ENCODE measurements at regions not wholly inside any gene's neighbourhood (a gene's known extent, or its start where the extent isn't known, plus 50 kb on each side); places are given as distances from the start of the nearest gene placed in this dataset.

DNA sequence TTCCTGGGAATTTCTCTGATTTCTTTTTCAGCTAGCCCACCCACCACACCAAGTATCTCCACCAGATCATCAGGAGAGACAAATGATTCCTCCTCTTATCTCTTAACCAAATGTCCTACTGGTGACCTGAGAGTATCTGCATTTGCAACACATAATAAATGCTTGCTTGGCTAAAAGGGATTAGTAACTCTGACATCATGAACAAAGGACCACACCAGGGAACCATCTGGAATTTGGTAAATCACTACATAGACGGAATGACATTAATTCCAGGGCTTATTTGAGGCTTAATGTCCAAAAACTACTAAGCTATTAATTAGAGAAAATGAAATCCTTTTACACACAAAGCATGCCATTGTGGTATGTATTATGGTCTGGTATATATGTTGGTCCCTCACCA lies 139.0 kb downstream of the RAP2A start:
- peaks cover 1% of the 10 kb centered on the region for H3K27me3 Mint-ChIP-seq
- H3K4me1 Mint-ChIP-seq = no peaks in the 10 kb centered on the region
- H3K27ac Mint-ChIP-seq = no peak overlapping the region
- no peaks in the 10 kb centered on the region for H3K36me3 Mint-ChIP-seq
- H3K4me3 Mint-ChIP-seq = no peak overlapping the region
- peaks cover 0 to 5% (median 0%) of the 10 kb centered on the region in 3 donors for H3K9me3 Mint-ChIP-seq

DNA sequence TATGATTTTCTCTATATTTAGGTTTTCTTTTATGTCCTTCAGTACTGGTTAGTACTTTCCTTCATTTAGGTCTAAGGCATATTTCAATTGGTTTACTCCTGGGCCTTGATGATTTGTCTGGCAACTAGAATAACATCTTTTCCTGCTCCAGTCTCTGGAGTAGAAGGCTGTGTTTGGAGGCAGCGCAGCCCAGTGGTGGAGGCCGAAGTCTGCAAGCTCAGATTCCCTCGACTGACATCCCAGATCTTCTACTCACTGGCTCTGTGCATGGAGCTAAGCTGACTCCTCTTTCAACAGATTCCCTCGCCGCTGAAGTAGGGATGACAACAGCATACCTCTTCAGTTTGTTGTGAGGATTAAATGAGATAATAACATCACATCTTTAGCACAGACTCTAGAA lies 141.0 kb downstream of the RAP2A start:
- H3K4me1 Mint-ChIP-seq = no peaks in the 10 kb centered on the region
- H3K4me3 Mint-ChIP-seq = no peak overlapping the region
- H3K36me3 Mint-ChIP-seq = no peaks in the 10 kb centered on the region
- H3K27ac Mint-ChIP-seq = no peak overlapping the region
- no peaks in the 10 kb centered on the region for H3K27me3 Mint-ChIP-seq
- peaks cover 0 to 5% (median 0%) of the 10 kb centered on the region in 3 donors for H3K9me3 Mint-ChIP-seq

DNA sequence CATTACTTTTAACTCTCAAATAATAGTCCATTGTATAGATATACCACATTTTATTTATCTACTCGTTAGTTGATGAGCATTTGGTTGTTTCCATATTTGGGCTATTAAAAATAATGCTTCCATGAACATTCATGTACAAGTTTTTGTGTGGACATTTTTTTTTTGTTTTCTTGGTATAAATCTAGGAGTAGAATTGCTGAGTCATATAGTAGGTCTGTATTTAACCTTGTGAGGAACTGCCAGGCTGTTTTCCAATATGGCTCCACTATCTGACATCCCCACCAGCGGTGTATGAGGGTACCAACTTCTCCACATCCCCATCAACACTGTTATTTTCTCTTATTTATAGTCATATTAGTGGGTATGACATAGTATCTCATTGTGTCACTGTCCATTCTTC lies 143.1 kb downstream of the RAP2A start:
- H3K9me3 Mint-ChIP-seq = peaks cover 0 to 5% (median 0%) of the 10 kb centered on the region in 3 donors
- H3K36me3 Mint-ChIP-seq = no peaks in the 10 kb centered on the region
- no peak overlapping the region for H3K27ac Mint-ChIP-seq
- H3K4me1 Mint-ChIP-seq = no peaks in the 10 kb centered on the region
- peaks cover 2% of the 10 kb centered on the region for H3K27me3 Mint-ChIP-seq
- H3K4me3 Mint-ChIP-seq = no peak overlapping the region

DNA sequence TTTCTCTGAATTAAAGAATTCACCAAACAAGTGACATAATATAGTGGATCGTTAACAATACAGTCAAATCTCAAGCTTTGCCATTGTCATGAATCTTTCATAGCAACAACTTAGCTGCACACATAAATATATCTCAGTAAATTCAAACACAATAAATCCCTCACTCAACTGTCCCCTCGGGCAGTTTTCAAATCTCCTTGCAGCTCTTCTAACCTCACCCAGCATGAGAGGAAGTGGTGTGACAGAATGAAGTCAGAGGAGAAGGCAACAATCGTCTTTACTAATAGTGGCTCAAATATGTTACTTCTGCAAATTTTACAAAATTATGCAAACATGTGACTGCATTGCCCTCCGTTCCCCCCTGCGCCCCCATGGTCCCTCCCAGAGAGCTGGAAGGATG lies 148.2 kb downstream of the RAP2A start:
- Mint-ChIP-seq H3K4me3 (no peak overlapping the region), H3K9me3 (peaks cover 0 to 3% (median 0%) of the 10 kb centered on the region in 3 donors), H3K4me1 (peaks cover 0 to 2% (median 0%) of the 10 kb centered on the region in 3 donors), H3K27me3 (peaks cover 6% of the 10 kb centered on the region), H3K36me3 (no peaks in the 10 kb centered on the region), H3K27ac (no peak overlapping the region)

GRCh38 chr13:97583907-97584497 lies 150.0 kb downstream of the RAP2A start:
- Mint-ChIP-seq H3K4me3 (no peak overlapping the region), H3K4me1 (peaks cover 0 to 2% (median 0%) of the 10 kb centered on the region in 3 donors), H3K9me3 (peaks cover 0 to 3% (median 3%) of the 10 kb centered on the region in 3 donors), H3K27ac (no peak overlapping the region), H3K27me3 (peaks cover 8% of the 10 kb centered on the region), H3K36me3 (no peaks in the 10 kb centered on the region)

GRCh38 chr13:97586941-97587340 lies 153.0 kb downstream of the RAP2A start:
- Mint-ChIP-seq H3K9me3 (peaks cover 0 to 6% (median 3%) of the 10 kb centered on the region in 3 donors), H3K27me3 (peaks cover 10% of the 10 kb centered on the region)

GRCh38 chr13:97588993-97589392 lies 155.0 kb downstream of the RAP2A start:
- Mint-ChIP-seq H3K36me3 (no peaks in the 10 kb centered on the region), H3K27ac (no peak overlapping the region), H3K4me1 (no peaks in the 10 kb centered on the region), H3K9me3 (peaks cover 0 to 6% (median 5%) of the 10 kb centered on the region in 3 donors), H3K27me3 (peaks cover 13% of the 10 kb centered on the region), H3K4me3 (no peak overlapping the region)

More at GRCh38 chr13:97586941-97587340, 153.0 kb downstream of the RAP2A start:
- no peak overlapping the region for H3K4me3 Mint-ChIP-seq
- peaks cover 0 to 2% (median 0%) of the 10 kb centered on the region in 3 donors for H3K4me1 Mint-ChIP-seq
- H3K27ac Mint-ChIP-seq = no peak overlapping the region
- no peaks in the 10 kb centered on the region for H3K36me3 Mint-ChIP-seq

DNA sequence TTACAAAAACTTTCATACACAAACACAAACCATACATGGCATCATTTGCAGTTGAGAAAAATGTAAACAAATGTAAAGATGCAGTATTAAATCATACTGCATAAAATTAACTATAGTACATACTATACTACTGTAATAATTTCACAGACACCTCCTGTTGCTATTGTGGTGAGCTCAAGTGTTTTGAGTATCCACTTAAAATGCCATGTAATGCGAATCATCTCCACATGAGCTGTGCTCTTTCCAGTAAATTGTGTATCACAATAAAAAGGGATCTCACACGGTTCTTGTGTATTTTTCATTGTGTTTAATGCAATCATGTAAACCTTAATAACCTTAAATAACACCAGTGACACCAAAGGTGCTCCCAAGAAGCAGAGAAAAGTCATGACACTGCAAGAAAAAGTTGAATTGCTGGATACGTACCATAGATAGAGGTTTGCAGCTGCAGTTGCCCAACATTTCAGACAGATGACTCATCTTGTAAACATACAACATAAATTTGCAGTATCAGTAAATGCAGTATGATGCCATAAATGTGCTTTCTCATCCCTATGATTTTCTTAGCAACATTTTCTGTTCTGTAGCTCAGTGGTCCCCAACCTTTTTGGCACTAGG lies 166.6 kb downstream of the RAP2A start:
- peaks cover 2% of the 10 kb centered on the region for H3K36me3 Mint-ChIP-seq
- H3K27me3 Mint-ChIP-seq = peaks cover 4% of the 10 kb centered on the region
- H3K9me3 Mint-ChIP-seq = no peaks in the 10 kb centered on the region
- no peaks in the 10 kb centered on the region for H3K4me1 Mint-ChIP-seq
- H3K27ac Mint-ChIP-seq = no peak overlapping the region
- H3K4me3 Mint-ChIP-seq = no peak overlapping the region

DNA sequence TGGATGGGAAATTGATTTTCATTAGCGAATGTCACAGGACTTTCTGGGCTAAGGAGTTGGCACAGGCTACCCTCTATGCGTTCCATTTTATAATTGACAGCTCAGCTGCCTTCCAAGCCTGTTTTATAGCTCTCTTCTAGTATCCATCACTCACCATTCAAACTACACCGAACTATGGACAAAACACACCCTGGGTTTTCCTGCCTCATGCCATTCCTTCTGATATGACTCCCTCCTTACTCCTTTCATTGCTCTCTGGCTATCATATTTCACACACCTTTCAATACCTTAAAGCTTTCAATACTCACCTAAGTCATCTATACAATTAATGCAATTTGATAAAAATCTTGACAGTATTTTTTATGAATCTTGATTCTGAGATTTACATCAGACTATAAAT lies 181.3 kb downstream of the RAP2A start:
- Mint-ChIP-seq H3K4me3 (no peak overlapping the region), H3K36me3 (no peaks in the 10 kb centered on the region), H3K27me3 (no peaks in the 10 kb centered on the region), H3K4me1 (no peaks in the 10 kb centered on the region), H3K27ac (no peak overlapping the region), H3K9me3 (no peaks in the 10 kb centered on the region)

- Mint-ChIP-seq H3K4me1 (no peaks in the 10 kb centered on the region), H3K36me3 (no peaks in the 10 kb centered on the region), H3K27me3 (no peaks in the 10 kb centered on the region), H3K9me3 (no peaks in the 10 kb centered on the region), H3K27ac (no peak overlapping the region), H3K4me3 (no peak overlapping the region)
Observed at GRCh38 chr13:97616385-97616784, 182.4 kb downstream of the RAP2A start.

- Mint-ChIP-seq H3K27ac (no peak overlapping the region), H3K9me3 (no peaks in the 10 kb centered on the region), H3K36me3 (no peaks in the 10 kb centered on the region), H3K4me3 (no peak overlapping the region), H3K27me3 (no peaks in the 10 kb centered on the region), H3K4me1 (no peaks in the 10 kb centered on the region)
Observed at GRCh38 chr13:97621025-97621424, 187.1 kb downstream of the RAP2A start.

DNA sequence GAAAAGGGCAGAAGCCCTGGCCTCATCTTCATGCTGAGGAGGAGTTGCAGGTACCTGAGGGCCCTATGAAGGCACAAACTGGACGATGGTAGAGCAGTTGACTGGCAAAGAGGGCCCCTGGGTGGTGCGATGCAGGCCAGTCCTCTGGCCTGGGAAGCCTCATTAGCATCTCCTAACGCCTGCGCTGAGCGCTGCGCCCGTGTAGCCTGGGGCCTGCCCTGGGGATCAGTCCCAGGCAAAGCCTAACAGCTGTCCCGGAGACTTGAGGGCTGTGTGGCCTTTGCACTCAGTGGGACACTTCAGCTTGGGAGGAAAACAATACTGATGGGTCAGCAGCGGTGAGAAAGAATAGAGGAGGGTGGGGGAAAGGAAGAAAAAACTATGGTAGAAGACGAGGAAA lies 187.7 kb downstream of the RAP2A start:
- Mint-ChIP-seq H3K27ac (no peak overlapping the region), H3K27me3 (no peaks in the 10 kb centered on the region), H3K9me3 (no peaks in the 10 kb centered on the region), H3K4me1 (no peaks in the 10 kb centered on the region), H3K4me3 (no peak overlapping the region), H3K36me3 (no peaks in the 10 kb centered on the region)

GRCh38 chr13:97627566-97627965 lies 193.6 kb downstream of the RAP2A start:
- peaks cover 2% of the 10 kb centered on the region for H3K27me3 Mint-ChIP-seq
- peaks cover 0 to 7% (median 4%) of the 10 kb centered on the region in 3 donors for H3K9me3 Mint-ChIP-seq
- H3K4me3 Mint-ChIP-seq = no peak overlapping the region
- no peaks in the 10 kb centered on the region for H3K4me1 Mint-ChIP-seq
- no peaks in the 10 kb centered on the region for H3K36me3 Mint-ChIP-seq
- no peak overlapping the region for H3K27ac Mint-ChIP-seq

DNA sequence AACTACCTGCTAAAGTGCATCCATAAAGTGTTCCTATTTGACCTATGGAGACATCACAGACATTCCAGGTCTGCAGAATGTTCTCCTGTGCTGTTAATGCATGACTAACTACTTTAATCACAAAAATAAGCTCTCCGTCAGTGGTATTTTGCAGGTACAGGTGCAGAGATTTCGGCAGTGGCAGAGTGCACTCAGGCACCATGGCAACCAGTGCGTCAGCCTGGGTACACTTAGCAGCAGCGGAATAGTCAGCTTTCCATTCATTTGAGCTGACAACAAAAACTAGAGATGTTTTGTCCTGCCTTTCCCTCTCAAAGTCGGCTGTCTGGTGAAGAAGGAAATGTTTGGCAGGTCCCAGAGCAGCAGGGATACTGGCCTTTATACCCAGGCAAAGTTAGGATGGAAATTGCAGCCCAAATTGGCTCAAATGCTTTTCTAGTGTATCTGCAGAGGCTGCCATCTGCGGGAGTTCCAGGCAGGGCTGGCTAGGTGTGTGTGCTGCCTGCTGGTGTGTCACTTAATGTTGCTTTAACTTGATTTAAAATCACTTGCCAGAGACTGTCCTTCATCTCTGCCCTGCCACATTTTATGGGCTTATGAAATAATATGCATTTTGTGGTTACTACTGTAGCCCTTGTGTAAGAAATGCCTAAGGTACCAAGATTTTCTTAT lies 195.8 kb downstream of the RAP2A start:
- peaks cover 2% of the 10 kb centered on the region for H3K27me3 Mint-ChIP-seq
- H3K9me3 Mint-ChIP-seq = peaks cover 5 to 17% (median 6%) of the 10 kb centered on the region in 3 donors
- no peak overlapping the region for H3K4me3 Mint-ChIP-seq
- H3K27ac Mint-ChIP-seq = no peak overlapping the region
- H3K4me1 Mint-ChIP-seq = no peaks in the 10 kb centered on the region
- H3K36me3 Mint-ChIP-seq = no peaks in the 10 kb centered on the region

DNA sequence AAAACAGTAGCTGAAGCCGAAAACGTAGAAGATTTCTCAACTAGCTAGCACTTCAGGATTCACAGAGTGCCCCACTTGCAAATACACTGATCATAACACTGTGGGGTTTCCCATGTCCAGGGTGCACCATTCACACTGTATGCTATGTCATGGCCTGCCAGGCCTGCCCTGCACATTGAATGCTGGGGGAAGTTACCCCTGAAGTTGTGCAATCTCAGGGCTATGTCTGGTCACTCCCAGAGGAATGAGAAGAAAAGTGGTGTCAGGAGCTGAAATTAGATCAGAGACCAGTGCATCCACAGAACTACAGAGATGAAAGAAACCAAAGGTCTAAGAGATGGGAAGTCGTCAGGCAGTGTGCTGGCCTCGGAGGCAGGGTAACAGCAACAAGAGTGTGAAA lies 196.8 kb downstream of the RAP2A start:
- peaks cover 2% of the 10 kb centered on the region for H3K27me3 Mint-ChIP-seq
- peaks cover 5 to 17% (median 6%) of the 10 kb centered on the region in 3 donors for H3K9me3 Mint-ChIP-seq
- H3K4me3 Mint-ChIP-seq = no peak overlapping the region
- H3K27ac Mint-ChIP-seq = no peak overlapping the region
- H3K36me3 Mint-ChIP-seq = no peaks in the 10 kb centered on the region
- H3K4me1 Mint-ChIP-seq = no peaks in the 10 kb centered on the region

GRCh38 chr13:97631158-97631557 lies 197.2 kb downstream of the RAP2A start:
- no peak overlapping the region for H3K27ac Mint-ChIP-seq
- peaks cover 2% of the 10 kb centered on the region for H3K27me3 Mint-ChIP-seq
- no peaks in the 10 kb centered on the region for H3K4me1 Mint-ChIP-seq

More at GRCh38 chr13:97631158-97631557, 197.2 kb downstream of the RAP2A start:
- H3K4me3 Mint-ChIP-seq = no peak overlapping the region
- H3K9me3 Mint-ChIP-seq = peaks cover 5 to 17% (median 6%) of the 10 kb centered on the region in 3 donors
- no peaks in the 10 kb centered on the region for H3K36me3 Mint-ChIP-seq

Data from IgD-negative memory B cell (primary cell).